22Rv1 (cell line): ENCODE measurements at regions not wholly inside any gene's neighbourhood (a gene's known extent, or its start where the extent isn't known, plus 50 kb on each side); places are given as distances from the start of the nearest gene placed in this dataset.

Experiments
- H3K27ac ChIP-seq: fragments of 450-650 bp; 2 replicates; pipeline ENCODE4 v1.5.1; 2017
- CTCF ChIP-seq: fragments of 450-650 bp; IDR thresholded peaks from 2 replicates; pipeline ENCODE4 v1.5.1; 2017; ENCODE audit warnings: mild to moderate bottlenecking
- ZFX ChIP-seq: fragments of 450-650 bp; IDR thresholded peaks from 2 replicates; pipeline ENCODE4 v1.6.1; 2017; ENCODE audit warnings: antibody characterized with exemption, borderline replicate concordance

GRCh38 chr10:130960531-130960930 lies 351.0 kb downstream of the TCERG1L start:
- no peak overlapping the region for H3K27ac ChIP-seq
- TF ChIP-seq CTCF, result no peak
- TF ChIP-seq ZFX, result no peak

DNA sequence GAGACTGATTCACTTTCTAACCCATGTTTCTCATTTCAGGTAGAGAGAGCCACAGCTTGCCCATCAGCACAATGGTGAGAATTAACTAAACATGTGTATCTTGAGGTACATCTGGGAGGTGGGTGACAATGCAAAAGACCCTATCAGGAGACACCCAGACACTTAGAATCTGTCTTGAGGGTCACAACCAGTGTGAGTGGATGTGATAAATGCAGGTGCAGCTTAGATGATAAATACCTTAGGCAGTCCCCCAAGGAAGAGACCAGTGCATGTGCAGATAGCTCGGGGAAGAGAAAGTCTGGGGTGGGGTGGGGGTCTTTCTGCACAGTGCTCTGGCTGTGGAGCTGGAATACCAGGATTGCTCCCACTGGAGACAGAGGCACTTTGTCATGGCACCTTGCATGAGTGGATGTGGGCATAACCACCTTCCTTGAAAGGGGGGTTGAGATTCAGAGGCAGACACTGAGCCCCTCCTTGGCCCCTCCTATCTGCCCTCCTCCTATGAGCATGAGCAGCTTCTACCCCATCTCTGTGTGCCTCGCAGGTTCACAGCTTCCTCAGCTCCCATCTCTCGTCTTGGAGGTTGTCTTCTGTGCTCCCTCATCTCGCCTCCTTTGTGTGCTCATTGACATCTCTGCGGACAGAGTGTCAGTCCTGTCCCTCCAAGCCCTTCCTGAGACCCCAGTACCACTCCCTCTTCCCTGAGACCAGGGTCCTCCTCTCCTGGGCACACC lies 349.8 kb downstream of the TCERG1L start:
- no peak for TF ChIP-seq CTCF
- no peak for TF ChIP-seq ZFX
- H3K27ac ChIP-seq, result no peak overlapping the region

- no peak overlapping the region for H3K27ac ChIP-seq
- no peak for TF ChIP-seq CTCF
- no peak for TF ChIP-seq ZFX
Observed at GRCh38 chr10:130962240-130963051, 349.1 kb downstream of the TCERG1L start.

DNA sequence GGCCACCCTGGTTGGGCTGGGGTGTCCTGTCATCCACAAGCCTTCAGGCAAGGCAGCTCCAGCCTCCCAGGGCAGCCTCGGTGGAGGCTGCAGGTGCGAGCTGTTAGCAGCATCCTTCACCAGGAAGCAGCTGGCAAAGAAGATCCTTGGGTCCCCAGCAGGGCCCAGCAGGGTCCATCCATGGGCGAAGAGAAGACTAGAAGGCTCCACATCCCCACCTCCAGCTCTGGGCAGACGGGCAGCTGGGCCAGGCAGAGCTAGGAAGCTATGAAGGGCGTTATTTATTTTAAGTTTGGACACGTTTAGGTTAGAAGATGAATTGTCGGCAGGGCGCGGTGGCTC lies 348.5 kb downstream of the TCERG1L start:
- H3K27ac ChIP-seq, result no peak overlapping the region
- TF ChIP-seq ZFX, result no peak
- no peak for TF ChIP-seq CTCF

DNA sequence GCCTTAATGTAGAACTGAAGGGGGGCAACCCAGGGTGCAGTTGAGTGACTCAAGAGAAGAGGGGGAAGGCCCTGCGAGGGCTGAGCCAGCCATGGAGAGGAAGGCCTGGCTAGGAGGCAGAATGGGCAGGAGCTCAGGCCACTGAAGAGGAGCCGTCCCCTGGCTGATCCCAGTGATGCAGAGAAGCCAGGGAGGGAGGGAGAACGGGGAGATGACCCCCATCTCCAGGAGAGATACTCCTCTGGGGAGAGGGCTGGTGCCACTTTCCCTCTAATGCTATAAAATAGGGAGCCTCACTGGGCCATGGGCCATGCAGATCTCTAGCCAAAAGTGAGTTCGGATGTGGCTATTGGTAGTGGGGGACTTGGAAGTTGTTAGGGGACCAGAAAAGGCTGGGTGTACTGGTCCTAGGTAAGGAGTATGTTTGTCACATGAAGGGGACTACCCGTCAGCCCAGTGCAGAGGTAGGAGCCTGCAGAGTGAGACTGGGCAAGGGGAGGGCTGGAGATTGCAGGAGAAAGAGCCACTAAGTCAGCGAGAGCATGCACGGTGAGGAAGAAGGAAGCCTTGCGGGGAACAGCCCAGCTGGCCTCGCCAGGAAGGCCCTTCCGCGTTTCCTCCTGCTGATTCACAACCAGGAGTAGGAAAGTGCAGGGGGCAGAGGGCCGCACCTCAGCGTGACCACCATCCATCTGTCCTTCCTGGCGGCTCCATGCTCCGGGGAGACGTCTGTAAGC lies 347.6 kb downstream of the TCERG1L start:
- no peak overlapping the region for H3K27ac ChIP-seq

DNA sequence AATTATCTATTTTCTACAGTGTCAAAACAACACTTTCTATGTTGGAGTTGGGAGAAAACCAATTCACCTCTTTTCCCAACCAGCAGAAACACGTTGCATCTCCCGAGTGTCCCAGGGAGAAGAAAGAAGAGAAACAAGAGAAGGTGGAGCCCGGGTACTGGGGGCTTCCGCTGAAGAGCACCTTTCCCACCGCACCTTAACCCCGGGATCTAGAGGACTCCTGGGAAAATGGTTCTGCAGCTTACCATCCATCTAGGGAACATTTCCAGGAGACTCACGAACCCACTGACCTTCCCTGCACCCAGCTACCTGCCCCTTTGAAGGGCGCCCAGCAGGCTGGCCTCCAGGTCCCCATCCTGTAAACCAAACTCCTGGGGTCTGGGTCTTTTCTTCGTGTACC lies 346.8 kb downstream of the TCERG1L start:
- TF ChIP-seq CTCF (no peak), ZFX (no peak)
- no peak overlapping the region for H3K27ac ChIP-seq

More for the DNA sequence above, 347.6 kb downstream of the TCERG1L start:
- no peak for TF ChIP-seq CTCF
- no peak for TF ChIP-seq ZFX

- TF ChIP-seq CTCF (no peak), ZFX (no peak)
- H3K27ac ChIP-seq, result no peak overlapping the region
Observed at GRCh38 chr10:130967161-130967560, 344.4 kb downstream of the TCERG1L start.
